Karpas-422 (cell line): ENCODE measurements at regions not wholly inside any gene's neighbourhood (a gene's known extent, or its start where the extent isn't known, plus 50 kb on each side); places are given as distances from the start of the nearest gene placed in this dataset.

Experiments
- DNase-seq: peaks from one replicate; pipeline ENCODE4 v3.0.0-alpha.2; 2015
- H2AFZ ChIP-seq: fragments of 200-600 bp; sonication (generic); 2 replicates; pipeline ENCODE4 v1.6.1; 2014; ENCODE audit warnings: antibody characterized with exemption, low read length, mixed read lengths
- H3K27ac ChIP-seq: fragments of 200-600 bp; sonication (generic); 2 replicates; pipeline ENCODE4 v1.5.1; 2014; ENCODE audit warnings: mild to moderate bottlenecking, low read length, moderate library complexity
- H3K27me3 ChIP-seq: fragments of 200-600 bp; sonication (generic); 2 replicates; pipeline ENCODE4 v1.6.1; 2014; ENCODE audit warnings: low read length, mixed read lengths
- H3K36me3 ChIP-seq: fragments of 200-600 bp; sonication (generic); 2 replicates; pipeline ENCODE4 v1.6.1; 2014; ENCODE audit warnings: low read length, mixed read lengths; ENCODE audit not compliant: insufficient read depth
- H3K4me1 ChIP-seq: fragments of 200-600 bp; sonication (generic); 2 replicates; pipeline ENCODE4 v1.6.1; 2014; ENCODE audit warnings: mild to moderate bottlenecking, low read length, mixed read lengths
- H3K4me2 ChIP-seq: fragments of 200-600 bp; sonication (generic); 2 replicates; pipeline ENCODE4 v1.6.1; 2014; ENCODE audit warnings: low read length, low read depth, mild to moderate bottlenecking; ENCODE audit not compliant: poor library complexity, severe bottlenecking
- H3K4me3 ChIP-seq: fragments of 200-600 bp; sonication (generic); 2 replicates; pipeline ENCODE4 v1.5.1; 2014; ENCODE audit warnings: mild to moderate bottlenecking, antibody characterized with exemption, low read length, mixed read lengths
- H3K79me2 ChIP-seq: fragments of 200-600 bp; sonication (generic); 2 replicates; pipeline ENCODE4 v1.6.1; 2014; ENCODE audit warnings: mild to moderate bottlenecking, low read length, mixed read lengths
- H3K9ac ChIP-seq: fragments of 200-600 bp; sonication (generic); 2 replicates; pipeline ENCODE4 v1.6.0; 2014; ENCODE audit warnings: low read length
- H3K9me2 ChIP-seq: fragments of 200-600 bp; sonication (generic), shearing (Covaris generic); replicated peaks from 2 replicates; pipeline ENCODE4 v1.6.0; 2014; ENCODE audit warnings: mild to moderate bottlenecking, low read length, moderate library complexity; ENCODE audit not compliant: insufficient read depth
- H3K9me3 ChIP-seq: fragments of 300-700, 200-600 bp; sonication (generic); 2 replicates; pipeline ENCODE4 v1.6.1; 2014; ENCODE audit warnings: low read length, mixed read lengths
- H4K20me1 ChIP-seq: fragments of 200-600 bp; sonication (generic); 2 replicates; pipeline ENCODE4 v1.6.1; 2014; ENCODE audit warnings: mild to moderate bottlenecking, antibody characterized with exemption, low read length, low read depth; ENCODE audit not compliant: insufficient read depth

DNA sequence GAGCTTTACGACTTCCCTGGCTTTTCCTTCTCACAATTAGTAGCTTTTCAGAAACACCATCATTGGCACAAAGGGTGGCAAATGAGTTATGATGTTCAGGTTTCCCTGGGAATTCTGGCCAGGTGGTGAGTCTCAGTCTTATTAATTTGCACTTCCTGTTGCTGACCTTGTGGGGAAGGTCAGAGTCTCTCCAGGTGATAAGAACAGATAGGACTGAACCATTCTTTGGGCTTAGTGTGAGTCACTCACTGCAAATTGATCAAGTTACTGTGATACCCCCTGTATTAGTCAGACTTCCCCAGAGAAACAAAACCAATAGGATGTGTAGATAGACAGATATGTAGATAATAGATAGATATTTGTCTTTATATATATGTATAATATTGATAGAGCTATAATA lies 53.8 kb upstream of the RANBP3L start:
- H3K36me3 ChIP-seq: no peaks in the 10 kb centered on the region
- no peaks in the 10 kb centered on the region for H3K9me3 ChIP-seq
- no peaks in the 10 kb centered on the region for H3K27me3 ChIP-seq
- H2AFZ ChIP-seq: no peak overlapping the region
- no peak overlapping the region for H3K27ac ChIP-seq
- peak; percentile 1 for DNase-seq
- no peak overlapping the region for H3K4me2 ChIP-seq
- no peaks in the 10 kb centered on the region for H3K9me2 ChIP-seq
- H4K20me1 ChIP-seq: no peaks in the 10 kb centered on the region
- no peak overlapping the region for H3K4me3 ChIP-seq
- no peak overlapping the region for H3K9ac ChIP-seq
- H3K79me2 ChIP-seq: no peaks in the 10 kb centered on the region
- no peaks in the 10 kb centered on the region for H3K4me1 ChIP-seq

DNA sequence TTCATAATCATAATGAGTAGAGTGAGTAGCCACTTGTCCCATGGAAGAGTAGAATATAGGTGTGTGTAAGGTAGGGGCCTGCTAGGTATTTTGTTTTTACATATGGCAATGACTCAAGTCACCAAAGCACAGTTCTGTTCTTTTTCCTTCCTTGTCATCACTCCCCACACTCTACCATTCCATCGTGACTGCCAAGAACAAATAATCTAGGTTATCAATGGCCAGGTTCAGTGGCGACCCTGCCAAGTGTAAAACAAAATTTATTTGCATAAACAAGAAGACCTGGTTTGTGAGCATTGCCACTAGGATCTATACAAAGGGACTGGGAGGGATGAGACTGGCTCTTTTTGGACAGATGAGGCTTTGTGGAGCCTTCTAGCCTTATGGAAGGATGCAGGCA lies 55.2 kb upstream of the RANBP3L start:
- no peak overlapping the region for H3K27ac ChIP-seq
- H3K4me1 ChIP-seq: no peaks in the 10 kb centered on the region
- no peaks in the 10 kb centered on the region for H3K36me3 ChIP-seq
- H3K4me2 ChIP-seq: no peak overlapping the region
- no peaks in the 10 kb centered on the region for H3K79me2 ChIP-seq
- H3K9me3 ChIP-seq: no peaks in the 10 kb centered on the region
- no peak for DNase-seq
- H3K4me3 ChIP-seq: no peak overlapping the region
- H3K27me3 ChIP-seq: no peaks in the 10 kb centered on the region
- no peak overlapping the region for H2AFZ ChIP-seq
- no peaks in the 10 kb centered on the region for H3K9me2 ChIP-seq
- H3K9ac ChIP-seq: no peak overlapping the region
- H4K20me1 ChIP-seq: no peaks in the 10 kb centered on the region

DNA sequence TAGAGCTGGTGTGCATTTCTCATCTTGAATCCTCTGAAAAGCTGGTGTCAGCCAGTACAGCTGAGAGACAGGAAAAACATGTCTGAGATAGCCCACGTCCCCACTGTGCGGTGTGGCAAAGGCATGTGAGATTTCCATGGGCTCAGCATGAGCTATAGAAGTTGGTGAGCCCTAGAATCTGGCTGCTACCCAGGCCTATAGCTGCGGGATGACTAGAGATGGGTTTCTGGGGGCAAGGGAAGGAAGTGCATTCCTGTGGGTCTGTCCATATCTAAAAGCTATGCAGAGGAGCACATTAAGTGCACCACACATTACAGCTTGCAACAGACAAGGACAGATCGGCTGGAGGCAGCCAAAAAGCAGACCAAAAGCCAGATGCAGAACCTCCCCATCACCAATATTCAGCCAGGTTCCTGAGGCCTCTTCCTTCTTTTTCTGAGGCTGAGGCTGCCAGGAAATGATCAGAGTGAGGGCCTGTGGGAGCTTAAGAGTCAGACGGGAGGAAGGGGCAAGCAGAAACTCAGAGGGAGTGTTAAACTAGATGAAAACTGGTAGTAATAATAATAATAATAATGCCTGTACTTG lies 55.8 kb upstream of the RANBP3L start:
- no peaks in the 10 kb centered on the region for H3K4me1 ChIP-seq
- H3K27me3 ChIP-seq: no peaks in the 10 kb centered on the region
- no peaks in the 10 kb centered on the region for H4K20me1 ChIP-seq
- H3K9me3 ChIP-seq: no peaks in the 10 kb centered on the region
- H3K36me3 ChIP-seq: no peaks in the 10 kb centered on the region
- no peaks in the 10 kb centered on the region for H3K9me2 ChIP-seq
- H3K79me2 ChIP-seq: no peaks in the 10 kb centered on the region
- DNase-seq: no peak
- H3K9ac ChIP-seq: no peak overlapping the region
- no peak overlapping the region for H3K4me2 ChIP-seq
- no peak overlapping the region for H2AFZ ChIP-seq
- no peak overlapping the region for H3K27ac ChIP-seq
- no peak overlapping the region for H3K4me3 ChIP-seq

DNA sequence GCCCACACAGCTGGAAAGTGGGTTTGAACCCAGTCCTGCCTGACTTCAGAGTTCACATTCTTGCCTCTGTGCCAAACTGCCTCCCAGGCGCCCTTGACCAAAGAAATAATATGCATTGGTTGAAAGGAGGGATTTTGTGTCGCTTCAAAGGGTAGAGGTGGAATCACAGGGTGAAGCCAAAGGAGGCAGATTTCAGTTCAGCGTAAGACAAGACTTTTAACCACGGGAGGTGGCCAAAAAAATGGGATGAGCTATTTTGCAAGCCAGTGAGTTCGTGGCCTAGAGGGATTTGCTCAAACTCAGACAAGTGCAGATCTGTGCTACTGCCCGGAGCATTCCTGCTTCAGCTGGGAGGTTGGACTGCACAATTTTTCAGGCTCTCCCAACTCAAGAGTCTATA lies 57.6 kb upstream of the RANBP3L start:
- Histone ChIP-seq H3K27me3 (no peaks in the 10 kb centered on the region), H3K9me3 (no peaks in the 10 kb centered on the region), H3K4me2 (no peak overlapping the region), H3K27ac (no peak overlapping the region), H3K9me2 (no peaks in the 10 kb centered on the region), H3K4me1 (no peaks in the 10 kb centered on the region), H3K79me2 (no peaks in the 10 kb centered on the region), H3K4me3 (no peak overlapping the region), H2AFZ (no peak overlapping the region), H4K20me1 (no peaks in the 10 kb centered on the region), H3K36me3 (no peaks in the 10 kb centered on the region), H3K9ac (no peak overlapping the region)
- DNase-seq: no peak

DNA sequence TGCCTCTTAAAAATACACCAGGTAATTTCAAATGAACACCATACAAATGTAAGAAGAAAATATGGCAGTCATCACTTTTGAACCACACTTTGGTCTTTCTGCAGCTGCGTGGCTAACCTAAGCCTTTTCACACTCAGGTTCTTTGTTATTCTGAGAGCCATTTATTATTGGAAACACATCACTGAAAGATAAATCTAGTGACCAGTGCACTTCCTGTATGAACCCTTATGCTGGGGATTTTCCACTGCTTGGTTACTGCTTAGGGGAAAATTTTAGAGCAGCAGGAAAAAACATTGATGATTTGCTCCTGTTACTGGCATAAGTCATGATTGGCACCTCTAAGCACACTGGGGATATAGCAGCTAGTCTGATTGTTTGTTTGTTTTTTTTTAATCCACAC lies 58.6 kb upstream of the RANBP3L start:
- Histone ChIP-seq H3K36me3 (no peaks in the 10 kb centered on the region), H3K79me2 (no peaks in the 10 kb centered on the region), H4K20me1 (no peaks in the 10 kb centered on the region), H3K9me3 (no peaks in the 10 kb centered on the region), H3K4me2 (no peak overlapping the region), H3K4me1 (no peaks in the 10 kb centered on the region), H3K27ac (no peak overlapping the region), H3K27me3 (no peaks in the 10 kb centered on the region), H3K4me3 (no peak overlapping the region), H3K9me2 (no peaks in the 10 kb centered on the region), H2AFZ (no peak overlapping the region), H3K9ac (no peak overlapping the region)
- no peak for DNase-seq

DNA sequence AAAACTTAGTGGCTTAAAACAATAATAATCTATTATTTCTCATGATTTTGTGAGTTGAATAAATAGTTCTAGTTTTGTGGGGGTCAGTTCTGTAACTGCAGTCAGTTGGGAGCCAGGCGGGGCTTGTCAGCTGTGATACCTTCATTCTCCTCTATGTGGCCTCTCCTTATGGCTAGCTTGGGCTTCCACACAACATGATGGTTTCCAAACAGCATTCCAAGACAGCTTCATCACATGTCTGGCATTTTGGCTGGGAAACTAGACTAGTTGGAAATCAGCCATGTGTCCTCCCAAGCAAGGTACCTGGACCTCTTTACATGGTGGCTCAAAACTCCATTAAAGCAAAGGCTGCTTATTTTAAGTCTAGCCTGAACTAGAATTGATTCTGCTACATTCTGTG lies 61.4 kb upstream of the RANBP3L start:
- no peak for DNase-seq

DNA sequence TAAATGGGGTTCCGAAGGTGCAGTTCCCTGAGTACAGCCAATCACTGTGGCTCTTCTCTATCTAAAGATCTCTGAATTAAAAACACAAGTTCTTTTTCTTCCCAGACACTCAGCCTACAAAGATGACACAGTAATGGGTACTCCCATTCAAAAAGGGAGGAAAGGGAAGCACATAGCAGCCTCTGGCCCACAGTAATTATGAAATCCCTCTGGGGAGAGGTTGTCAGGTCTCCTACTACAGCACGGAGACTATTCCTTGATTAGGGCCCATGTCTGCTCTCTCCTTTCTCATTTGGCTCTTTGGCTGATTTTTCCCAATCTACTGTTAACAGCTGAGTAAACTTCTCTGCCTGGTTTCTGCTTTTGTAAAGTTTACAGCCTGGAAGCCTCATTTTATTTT lies 62.0 kb upstream of the RANBP3L start:
- Histone ChIP-seq H3K9me2 (no peaks in the 10 kb centered on the region), H3K36me3 (no peaks in the 10 kb centered on the region), H4K20me1 (no peaks in the 10 kb centered on the region), H3K27me3 (no peaks in the 10 kb centered on the region), H3K4me3 (no peak overlapping the region), H3K4me2 (no peak overlapping the region), H3K9me3 (no peaks in the 10 kb centered on the region), H3K9ac (no peak overlapping the region), H3K4me1 (no peaks in the 10 kb centered on the region), H2AFZ (no peak overlapping the region), H3K27ac (no peak overlapping the region), H3K79me2 (no peaks in the 10 kb centered on the region)
- no peak for DNase-seq

More for the DNA sequence above, 61.4 kb upstream of the RANBP3L start:
- H3K4me3 ChIP-seq: no peak overlapping the region
- no peaks in the 10 kb centered on the region for H3K9me3 ChIP-seq
- H3K9me2 ChIP-seq: no peaks in the 10 kb centered on the region
- H3K36me3 ChIP-seq: no peaks in the 10 kb centered on the region
- H2AFZ ChIP-seq: no peak overlapping the region
- H3K9ac ChIP-seq: no peak overlapping the region
- no peaks in the 10 kb centered on the region for H3K4me1 ChIP-seq
- no peaks in the 10 kb centered on the region for H4K20me1 ChIP-seq
- no peak overlapping the region for H3K27ac ChIP-seq
- H3K79me2 ChIP-seq: no peaks in the 10 kb centered on the region
- H3K4me2 ChIP-seq: no peak overlapping the region
- H3K27me3 ChIP-seq: no peaks in the 10 kb centered on the region

DNA sequence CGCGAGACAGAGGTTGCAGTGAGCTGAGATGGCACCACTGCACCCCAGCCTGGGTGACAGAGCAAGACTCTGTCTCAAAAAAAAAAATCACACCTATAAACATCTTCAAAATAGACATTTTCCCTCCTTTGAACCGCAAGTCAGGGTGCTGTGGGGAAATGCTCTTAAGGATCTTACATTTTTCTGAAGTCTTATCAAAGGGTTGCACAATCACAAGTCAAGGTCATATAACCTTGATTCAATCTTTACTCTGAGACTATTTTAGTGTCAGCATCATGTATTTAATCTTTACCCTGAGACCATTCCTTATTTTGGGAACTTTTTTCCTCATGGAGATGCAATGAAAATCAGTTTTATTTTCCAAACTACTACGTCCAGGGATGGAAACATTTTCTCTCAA lies 62.8 kb upstream of the RANBP3L start:
- Histone ChIP-seq H2AFZ (no peak overlapping the region), H3K9me3 (no peaks in the 10 kb centered on the region), H3K27me3 (no peaks in the 10 kb centered on the region)

DNA sequence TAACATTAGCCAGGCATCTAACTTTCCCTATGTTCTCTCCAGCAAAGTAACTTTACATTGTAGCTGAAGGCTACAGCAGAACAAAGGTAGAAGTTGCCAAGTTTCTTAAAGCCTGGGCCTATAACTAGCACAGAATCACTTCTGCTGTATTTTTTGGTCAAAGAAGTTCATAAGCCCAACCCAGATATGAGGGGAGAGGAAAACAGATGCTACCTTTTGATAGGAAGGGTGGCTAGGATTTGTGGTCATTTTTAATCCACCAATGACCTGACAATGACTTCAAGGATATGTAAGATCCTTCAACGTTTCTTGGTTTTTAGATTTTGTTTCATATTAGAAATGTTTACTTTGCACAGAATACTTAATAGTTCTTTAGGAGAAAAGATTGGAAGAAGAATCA lies 64.2 kb upstream of the RANBP3L start:
- Histone ChIP-seq H3K27me3 (no peaks in the 10 kb centered on the region), H3K9ac (no peak overlapping the region), H3K9me2 (no peaks in the 10 kb centered on the region), H3K4me3 (no peak overlapping the region), H3K79me2 (no peaks in the 10 kb centered on the region), H3K27ac (no peak overlapping the region), H3K9me3 (no peaks in the 10 kb centered on the region), H2AFZ (no peak overlapping the region), H3K36me3 (no peaks in the 10 kb centered on the region), H4K20me1 (no peaks in the 10 kb centered on the region), H3K4me1 (no peaks in the 10 kb centered on the region), H3K4me2 (no peak overlapping the region)
- no peak for DNase-seq

More for the DNA sequence above, 62.8 kb upstream of the RANBP3L start:
- Histone ChIP-seq H3K9me2 (no peaks in the 10 kb centered on the region), H3K4me2 (no peak overlapping the region), H3K27ac (no peak overlapping the region), H4K20me1 (no peaks in the 10 kb centered on the region), H3K9ac (no peak overlapping the region), H3K36me3 (no peaks in the 10 kb centered on the region), H3K4me3 (no peak overlapping the region), H3K4me1 (no peaks in the 10 kb centered on the region), H3K79me2 (no peaks in the 10 kb centered on the region)
- no peak for DNase-seq
